HUES48 (cell line): ENCODE measurements at regions not wholly inside any gene's neighbourhood (a gene's known extent, or its start where the extent isn't known, plus 50 kb on each side); places are given as distances from the start of the nearest gene placed in this dataset.

Source experiments
- H3K27ac ChIP-seq: one replicate; pipeline ENCODE4 v1.7.0; 2013; ENCODE audit warnings: low read depth, low read length, inconsistent platforms
- H3K27me3 ChIP-seq: 2 replicates; pipeline ENCODE4 v1.6.1; 2013; ENCODE audit warnings: mild to moderate bottlenecking, low read length; ENCODE audit not compliant: control insufficient read depth, insufficient read depth
- H3K36me3 ChIP-seq: 2 replicates; pipeline ENCODE4 v1.6.1; 2013; ENCODE audit warnings: low read length; ENCODE audit not compliant: control insufficient read depth, insufficient read depth
- H3K4me1 ChIP-seq: 2 replicates; pipeline ENCODE4 v1.6.1; 2013; ENCODE audit warnings: mild to moderate bottlenecking, low read length; ENCODE audit not compliant: control insufficient read depth, insufficient read depth
- H3K4me3 ChIP-seq: 2 replicates; pipeline ENCODE4 v1.5.1; 2013; ENCODE audit warnings: mild to moderate bottlenecking, low read depth, low read length
- H3K9ac ChIP-seq: 2 replicates; pipeline ENCODE4 v1.6.1; 2013; ENCODE audit warnings: mild to moderate bottlenecking, low read depth, low read length, moderate library complexity
- H3K9me3 ChIP-seq: 2 replicates; pipeline ENCODE4 v1.6.1; 2013; ENCODE audit warnings: low read length; ENCODE audit not compliant: control insufficient read depth, insufficient read depth

GRCh38 chr10:124186956-124187355 lies 93.6 kb upstream of the CHST15 start:
- H3K4me3 ChIP-seq: no peak overlapping the region
- H3K36me3 ChIP-seq: no peaks in the 10 kb centered on the region
- H3K9me3 ChIP-seq: no peaks in the 10 kb centered on the region
- H3K4me1 ChIP-seq: no peaks in the 10 kb centered on the region
- H3K9ac ChIP-seq: no peak overlapping the region
- no peak overlapping the region for H3K27ac ChIP-seq
- no peaks in the 10 kb centered on the region for H3K27me3 ChIP-seq

GRCh38 chr10:124185084-124185483 lies 91.7 kb upstream of the CHST15 start:
- H3K9ac ChIP-seq: no peak overlapping the region
- H3K36me3 ChIP-seq: no peaks in the 10 kb centered on the region
- H3K27ac ChIP-seq: no peak overlapping the region
- no peak overlapping the region for H3K4me3 ChIP-seq
- H3K9me3 ChIP-seq: no peaks in the 10 kb centered on the region
- no peaks in the 10 kb centered on the region for H3K4me1 ChIP-seq
- H3K27me3 ChIP-seq: no peaks in the 10 kb centered on the region

GRCh38 chr10:124184208-124184830 lies 90.9 kb upstream of the CHST15 start:
- Histone ChIP-seq H3K27me3 (no peaks in the 10 kb centered on the region), H3K4me1 (no peaks in the 10 kb centered on the region), H3K4me3 (no peak overlapping the region), H3K36me3 (no peaks in the 10 kb centered on the region), H3K9me3 (no peaks in the 10 kb centered on the region), H3K27ac (no peak overlapping the region), H3K9ac (no peak overlapping the region)

- Histone ChIP-seq H3K36me3 (no peaks in the 10 kb centered on the region), H3K4me1 (no peaks in the 10 kb centered on the region), H3K4me3 (no peak overlapping the region), H3K27ac (no peak overlapping the region), H3K9ac (no peak overlapping the region), H3K9me3 (no peaks in the 10 kb centered on the region), H3K27me3 (no peaks in the 10 kb centered on the region)
Observed at GRCh38 chr10:124183617-124184016, 90.2 kb upstream of the CHST15 start.

- Histone ChIP-seq H3K27ac (no peak overlapping the region), H3K4me1 (no peaks in the 10 kb centered on the region), H3K4me3 (no peak overlapping the region), H3K36me3 (no peaks in the 10 kb centered on the region), H3K27me3 (no peaks in the 10 kb centered on the region), H3K9me3 (no peaks in the 10 kb centered on the region), H3K9ac (no peak overlapping the region)
Observed at GRCh38 chr10:124182088-124182541, 88.7 kb upstream of the CHST15 start.

GRCh38 chr10:124181656-124182055 lies 88.3 kb upstream of the CHST15 start:
- no peaks in the 10 kb centered on the region for H3K36me3 ChIP-seq
- H3K4me3 ChIP-seq: no peak overlapping the region
- no peak overlapping the region for H3K27ac ChIP-seq

GRCh38 chr10:124180947-124181549 lies 87.7 kb upstream of the CHST15 start:
- no peak overlapping the region for H3K9ac ChIP-seq
- no peak overlapping the region for H3K4me3 ChIP-seq

More at GRCh38 chr10:124181656-124182055, 88.3 kb upstream of the CHST15 start:
- Histone ChIP-seq H3K9me3 (no peaks in the 10 kb centered on the region), H3K4me1 (no peaks in the 10 kb centered on the region), H3K27me3 (no peaks in the 10 kb centered on the region), H3K9ac (no peak overlapping the region)

GRCh38 chr10:124180044-124180745 lies 86.8 kb upstream of the CHST15 start:
- H3K27ac ChIP-seq: no peak overlapping the region
- no peaks in the 10 kb centered on the region for H3K27me3 ChIP-seq
- no peaks in the 10 kb centered on the region for H3K4me1 ChIP-seq
- H3K9ac ChIP-seq: no peak overlapping the region
- no peaks in the 10 kb centered on the region for H3K9me3 ChIP-seq
- H3K4me3 ChIP-seq: no peak overlapping the region
- no peaks in the 10 kb centered on the region for H3K36me3 ChIP-seq

More at GRCh38 chr10:124180947-124181549, 87.7 kb upstream of the CHST15 start:
- Histone ChIP-seq H3K9me3 (no peaks in the 10 kb centered on the region), H3K4me1 (no peaks in the 10 kb centered on the region), H3K36me3 (no peaks in the 10 kb centered on the region), H3K27me3 (no peaks in the 10 kb centered on the region), H3K27ac (no peak overlapping the region)

GRCh38 chr10:124179308-124180043 lies 86.1 kb upstream of the CHST15 start:
- Histone ChIP-seq H3K9me3 (no peaks in the 10 kb centered on the region), H3K9ac (no peak overlapping the region), H3K4me3 (no peak overlapping the region), H3K27me3 (no peaks in the 10 kb centered on the region), H3K36me3 (no peaks in the 10 kb centered on the region), H3K4me1 (no peaks in the 10 kb centered on the region), H3K27ac (no peak overlapping the region)

- no peak overlapping the region for H3K27ac ChIP-seq
- H3K9me3 ChIP-seq: no peaks in the 10 kb centered on the region
- H3K27me3 ChIP-seq: no peaks in the 10 kb centered on the region
- no peaks in the 10 kb centered on the region for H3K4me1 ChIP-seq
- H3K4me3 ChIP-seq: no peak overlapping the region
- no peaks in the 10 kb centered on the region for H3K36me3 ChIP-seq
- no peak overlapping the region for H3K9ac ChIP-seq
Observed at GRCh38 chr10:124177180-124177518, 83.8 kb upstream of the CHST15 start.
